ENCODE measurements at regions not wholly inside any gene's neighbourhood (a gene's known extent, or its start where the extent isn't known, plus 50 kb on each side); places are given as distances from the start of the nearest gene placed in this dataset.

- no peaks in the 10 kb centered on the region for H3K9me3 ChIP-seq (ENCODE audit: severe bottlenecking)
- peak; percentile 5 for TF ChIP-seq CTCF (IDR thresholded peaks at IDR 0.05; ENCODE audit: poor library complexity, severe bottlenecking)
- no peaks in the 10 kb centered on the region for H3K27me3 ChIP-seq (ENCODE audit: insufficient read depth, poor library complexity, severe bottlenecking)
- no peaks in the 10 kb centered on the region for H3K4me1 ChIP-seq (ENCODE audit: insufficient read depth, poor library complexity, severe bottlenecking)
- H3K27ac ChIP-seq (ENCODE audit: poor library complexity, severe bottlenecking): no peak overlapping the region
- no peaks in the 10 kb centered on the region for H3K36me3 ChIP-seq (ENCODE audit: low read depth)
- ATAC-seq (ENCODE audit: low read depth) (no peak), DNase-seq (ENCODE audit: low spot score) (no peak)
- H3K4me3 ChIP-seq (ENCODE audit: severe bottlenecking): no peak overlapping the region
Measured at GRCh38 chr6:123127807-123128206, 131.8 kb downstream of the CLVS2 start.

- ATAC-seq (ENCODE audit: low read depth): no peak
- DNase-seq (ENCODE audit: low spot score): no peak
- Histone ChIP-seq H3K4me3 (ENCODE audit: severe bottlenecking) (no peak overlapping the region), H3K36me3 (ENCODE audit: low read depth) (no peaks in the 10 kb centered on the region; the same call in 1 of the 2 replicates), H3K4me1 (ENCODE audit: insufficient read depth, poor library complexity, severe bottlenecking) (no peaks in the 10 kb centered on the region), H3K27me3 (ENCODE audit: insufficient read depth, poor library complexity, severe bottlenecking) (no peaks in the 10 kb centered on the region), H3K27ac (ENCODE audit: poor library complexity, severe bottlenecking) (no peak overlapping the region), H3K9me3 (ENCODE audit: severe bottlenecking) (no peaks in the 10 kb centered on the region)
- no peak for TF ChIP-seq CTCF (IDR thresholded peaks at IDR 0.05; ENCODE audit: poor library complexity, severe bottlenecking)
Measured at GRCh38 chr6:123150076-123150475, 154.0 kb downstream of the CLVS2 start.

- no peak overlapping the region for H3K27ac ChIP-seq (ENCODE audit: poor library complexity, severe bottlenecking)
- H3K4me3 ChIP-seq (ENCODE audit: severe bottlenecking): no peak overlapping the region
- no peaks in the 10 kb centered on the region for H3K4me1 ChIP-seq (ENCODE audit: insufficient read depth, poor library complexity, severe bottlenecking)
- ATAC-seq (ENCODE audit: low read depth) (no peak), DNase-seq (ENCODE audit: low spot score) (no peak)
- H3K27me3 ChIP-seq (ENCODE audit: insufficient read depth, poor library complexity, severe bottlenecking): no peaks in the 10 kb centered on the region
- no peaks in the 10 kb centered on the region for H3K9me3 ChIP-seq (ENCODE audit: severe bottlenecking)
- no peak for TF ChIP-seq CTCF (IDR thresholded peaks at IDR 0.05; ENCODE audit: poor library complexity, severe bottlenecking)
- no peaks in the 10 kb centered on the region for H3K36me3 ChIP-seq (ENCODE audit: low read depth)
Measured at GRCh38 chr6:123159861-123160260, 163.8 kb downstream of the CLVS2 start.
